ENCODE measurements at regions not wholly inside any gene's neighbourhood (a gene's known extent, or its start where the extent isn't known, plus 50 kb on each side); places are given as distances from the start of the nearest gene placed in this dataset.
"Not testable (repeated sequence)": the region's sequence is repeated elsewhere in the genome, so short reads cannot be mapped to it uniquely, and the experiment has no call there.

DNA sequence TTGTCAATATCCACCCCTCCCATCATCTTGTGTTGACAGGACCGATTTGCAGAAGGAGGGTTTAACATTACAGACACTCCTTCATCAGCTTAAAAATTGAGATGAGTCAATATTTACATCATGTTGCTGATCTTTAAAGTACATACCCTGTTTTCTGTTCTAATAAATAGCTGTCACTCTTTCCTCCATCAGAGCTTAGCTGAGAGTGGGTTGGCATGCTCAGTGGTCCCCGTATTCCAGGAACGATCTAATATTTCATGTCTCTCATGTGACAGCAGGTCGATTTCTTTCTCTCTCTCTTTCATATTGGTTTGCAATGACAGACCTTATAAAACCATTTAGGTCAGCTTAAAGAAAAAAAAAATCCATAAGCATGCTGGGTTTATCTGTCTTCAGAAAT lies 950.6 kb downstream of the GALC start:
- Mint-ChIP-seq H3K36me3 (ENCODE audit: low read depth) (no peaks in the 10 kb centered on the region), H3K27me3 (no peaks in the 10 kb centered on the region), H3K4me3 (no peak overlapping the region), H3K4me1 (no peaks in the 10 kb centered on the region), H3K27ac (no peak overlapping the region), H3K9me3 (peaks cover 10% of the 10 kb centered on the region)
- DNase-seq (no peak), ATAC-seq (ENCODE audit: low read depth) (no peak)
- TF ChIP-seq, protein P1, sequence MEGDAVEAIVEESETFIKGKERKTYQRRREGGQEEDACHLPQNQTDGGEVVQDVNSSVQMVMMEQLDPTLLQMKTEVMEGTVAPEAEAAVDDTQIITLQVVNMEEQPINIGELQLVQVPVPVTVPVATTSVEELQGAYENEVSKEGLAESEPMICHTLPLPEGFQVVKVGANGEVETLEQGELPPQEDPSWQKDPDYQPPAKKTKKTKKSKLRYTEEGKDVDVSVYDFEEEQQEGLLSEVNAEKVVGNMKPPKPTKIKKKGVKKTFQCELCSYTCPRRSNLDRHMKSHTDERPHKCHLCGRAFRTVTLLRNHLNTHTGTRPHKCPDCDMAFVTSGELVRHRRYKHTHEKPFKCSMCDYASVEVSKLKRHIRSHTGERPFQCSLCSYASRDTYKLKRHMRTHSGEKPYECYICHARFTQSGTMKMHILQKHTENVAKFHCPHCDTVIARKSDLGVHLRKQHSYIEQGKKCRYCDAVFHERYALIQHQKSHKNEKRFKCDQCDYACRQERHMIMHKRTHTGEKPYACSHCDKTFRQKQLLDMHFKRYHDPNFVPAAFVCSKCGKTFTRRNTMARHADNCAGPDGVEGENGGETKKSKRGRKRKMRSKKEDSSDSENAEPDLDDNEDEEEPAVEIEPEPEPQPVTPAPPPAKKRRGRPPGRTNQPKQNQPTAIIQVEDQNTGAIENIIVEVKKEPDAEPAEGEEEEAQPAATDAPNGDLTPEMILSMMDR (IDR thresholded peaks at IDR 0.05), result no peak
- ChIA-PET POLR2A (no interaction called here), CTCF (no interaction called here)
- intact Hi-C loops (cut with micrococcal nuclease), result no loop called here

DNA sequence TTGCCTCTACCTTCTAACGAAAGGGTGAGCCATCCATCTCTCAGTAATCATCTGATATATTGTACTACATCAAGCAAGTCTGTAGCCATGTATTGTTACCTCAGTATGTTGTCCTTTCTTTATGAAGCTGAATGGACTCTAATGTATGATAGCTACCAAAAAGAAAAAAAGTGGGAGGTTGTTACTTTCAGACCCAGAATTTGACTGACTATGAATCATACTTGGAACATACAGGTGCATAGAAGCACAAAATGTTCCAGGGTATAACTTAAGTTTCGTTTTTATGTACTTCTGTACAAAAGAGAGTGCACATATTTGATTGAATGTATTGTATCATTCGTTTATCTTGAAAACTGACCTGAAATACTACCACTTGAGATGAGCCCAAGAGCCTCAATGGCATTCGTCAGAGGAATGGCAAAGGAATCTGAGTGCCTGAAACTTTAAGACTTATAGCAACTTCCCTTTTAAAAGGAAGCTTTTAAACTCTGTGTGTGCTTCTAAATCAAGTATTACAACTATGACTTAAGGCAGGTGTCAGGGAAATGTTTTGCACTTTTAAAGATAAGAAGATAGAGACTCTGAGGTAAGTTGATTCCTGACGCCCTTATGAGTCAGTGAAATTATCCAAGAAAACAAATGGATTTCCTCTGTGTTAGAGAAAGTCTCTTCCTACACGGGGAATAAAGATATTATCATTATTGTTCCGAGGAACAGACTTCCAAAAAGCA lies 951.5 kb downstream of the GALC start:
- intact Hi-C loops (cut with micrococcal nuclease), result no loop called here

DNA sequence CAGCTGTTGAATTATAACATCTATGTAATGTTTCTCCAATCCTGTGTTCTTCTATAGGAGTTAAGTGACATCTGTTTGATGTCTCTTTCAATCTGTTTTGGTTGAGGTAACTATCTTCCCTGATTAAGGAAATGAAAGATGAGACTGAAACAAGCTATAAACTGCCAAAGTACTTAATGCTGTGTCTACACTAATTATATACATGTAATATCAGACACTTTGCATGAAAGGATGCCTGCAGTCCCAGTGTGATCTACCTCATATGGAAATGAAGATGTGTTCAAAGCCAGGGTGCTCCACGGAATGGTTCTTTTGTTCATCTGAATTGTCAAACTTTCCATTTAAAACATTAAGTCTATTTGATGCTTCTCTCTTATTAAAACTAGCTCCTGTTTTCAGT lies 958.3 kb downstream of the GALC start:
- H3K27me3 Mint-ChIP-seq, result no peaks in the 10 kb centered on the region
- no peak overlapping the region for H3K27ac Mint-ChIP-seq
- intact Hi-C loops (cut with micrococcal nuclease), result no loop called here
- H3K36me3 Mint-ChIP-seq (ENCODE audit: low read depth), result no peaks in the 10 kb centered on the region
- ATAC-seq (ENCODE audit: low read depth), result no peak
- ChIA-PET CTCF (no interaction called here), POLR2A (no interaction called here)
- TF ChIP-seq, protein P1 (IDR thresholded peaks at IDR 0.05), result no peak
- H3K9me3 Mint-ChIP-seq, result peaks cover 2% of the 10 kb centered on the region
- no peak overlapping the region for H3K4me3 Mint-ChIP-seq
- no peaks in the 10 kb centered on the region for H3K4me1 Mint-ChIP-seq
- no peak for DNase-seq

More for the DNA sequence above, 951.5 kb downstream of the GALC start:
- peaks cover 10% of the 10 kb centered on the region for H3K9me3 Mint-ChIP-seq
- ChIA-PET POLR2A (no interaction called here), CTCF (no interaction called here)
- H3K36me3 Mint-ChIP-seq (ENCODE audit: low read depth), result no peaks in the 10 kb centered on the region
- no peaks in the 10 kb centered on the region for H3K27me3 Mint-ChIP-seq
- no peak overlapping the region for H3K27ac Mint-ChIP-seq
- DNase-seq (no peak), ATAC-seq (ENCODE audit: low read depth) (no peak)
- H3K4me1 Mint-ChIP-seq, result no peaks in the 10 kb centered on the region
- H3K4me3 Mint-ChIP-seq, result no peak overlapping the region
- TF ChIP-seq, protein P1 (IDR thresholded peaks at IDR 0.05), result no peak

DNA sequence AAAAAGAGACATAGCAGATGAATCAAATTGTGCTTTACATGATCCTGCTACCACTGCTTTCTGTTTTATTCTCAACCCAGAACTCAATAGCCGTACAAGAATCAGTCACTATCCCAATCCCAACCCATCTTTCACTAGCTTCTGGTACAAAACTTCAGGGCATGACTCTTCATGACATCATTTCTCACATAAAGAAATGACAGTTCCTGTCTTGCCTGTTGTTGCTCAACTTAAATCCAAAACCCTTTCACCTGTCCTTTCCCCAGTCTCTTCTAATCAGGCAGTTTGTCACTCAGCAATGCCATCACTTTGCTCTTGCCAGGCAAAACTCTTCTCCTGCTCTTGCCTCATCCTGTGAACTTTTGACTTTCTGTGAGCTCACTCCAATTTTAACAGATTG lies 962.8 kb downstream of the GALC start:
- CTCF ChIA-PET, result no interaction called here
- H3K27me3 Mint-ChIP-seq, result no peaks in the 10 kb centered on the region
- H3K4me1 Mint-ChIP-seq, result no peaks in the 10 kb centered on the region
- H3K27ac Mint-ChIP-seq, result no peak overlapping the region
- no peak for ATAC-seq (ENCODE audit: low read depth)
- POLR2A ChIA-PET, result no interaction called here
- DNase-seq, result no peak
- H3K36me3 Mint-ChIP-seq (ENCODE audit: low read depth), result no peaks in the 10 kb centered on the region
- intact Hi-C loops (cut with micrococcal nuclease), result no loop called here
- TF ChIP-seq, protein P1 (IDR thresholded peaks at IDR 0.05), result no peak
- peaks cover 3% of the 10 kb centered on the region for H3K9me3 Mint-ChIP-seq
- no peak overlapping the region for H3K4me3 Mint-ChIP-seq

DNA sequence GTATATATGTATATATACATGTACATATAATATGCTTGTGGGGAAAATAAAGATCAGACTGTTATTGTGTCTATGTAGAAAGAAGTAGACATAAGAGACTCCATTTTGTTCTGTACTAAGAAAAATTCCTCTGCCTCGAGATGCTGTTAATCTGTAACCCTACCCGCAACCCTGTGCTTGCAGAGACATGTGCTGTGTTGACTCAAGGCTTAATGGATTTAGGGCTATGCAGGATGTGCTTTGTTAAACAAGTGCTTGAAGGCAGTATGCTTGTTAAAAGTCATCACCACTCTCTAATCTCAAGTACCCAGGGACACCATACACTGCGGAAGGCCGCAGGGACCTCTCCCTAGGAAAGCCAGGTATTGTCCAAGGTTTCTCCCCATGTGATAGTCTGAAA lies 972.9 kb downstream of the GALC start:
- H3K36me3 Mint-ChIP-seq (ENCODE audit: low read depth); CTCF ChIA-PET; H3K9me3 Mint-ChIP-seq; H3K27ac Mint-ChIP-seq; H3K27me3 Mint-ChIP-seq; DNase-seq; H3K4me3 Mint-ChIP-seq; POLR2A ChIA-PET; H3K4me1 Mint-ChIP-seq; ATAC-seq (ENCODE audit: low read depth); intact Hi-C loops (cut with micrococcal nuclease): not testable (repeated sequence)

DNA sequence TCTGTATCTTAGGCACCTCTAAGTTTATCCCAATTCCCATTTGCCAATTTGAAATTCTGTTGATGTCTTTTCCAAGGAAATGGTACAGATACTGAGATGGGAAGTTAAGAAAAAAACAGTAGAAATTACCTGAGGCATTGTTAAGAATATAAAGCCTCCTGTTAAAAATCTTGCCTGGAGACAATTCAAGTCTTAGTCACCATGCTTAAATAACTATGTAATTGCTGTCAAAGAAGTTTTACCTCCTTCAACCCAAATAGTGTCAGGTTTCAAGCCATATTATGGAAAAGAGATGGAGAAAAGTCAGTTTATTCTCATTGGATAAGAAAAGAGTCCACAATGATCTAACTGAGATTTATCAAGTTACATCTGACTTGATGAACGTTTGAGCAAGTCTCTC lies 974.7 kb downstream of the GALC start:
- POLR2A ChIA-PET, result no interaction called here
- H3K27ac Mint-ChIP-seq, result no peak overlapping the region
- CTCF ChIA-PET, result no interaction called here
- DNase-seq (no peak), ATAC-seq (ENCODE audit: low read depth) (no peak)
- H3K9me3 Mint-ChIP-seq, result peaks cover 14% of the 10 kb centered on the region
- no peaks in the 10 kb centered on the region for H3K27me3 Mint-ChIP-seq
- no peaks in the 10 kb centered on the region for H3K4me1 Mint-ChIP-seq
- no peaks in the 10 kb centered on the region for H3K36me3 Mint-ChIP-seq (ENCODE audit: low read depth)
- TF ChIP-seq, protein P1 (IDR thresholded peaks at IDR 0.05), result no peak
- intact Hi-C loops (cut with micrococcal nuclease), result no loop called here
- no peak overlapping the region for H3K4me3 Mint-ChIP-seq
